HK-2 (cell line): ENCODE measurements at regions not wholly inside any gene's neighbourhood (a gene's known extent, or its start where the extent isn't known, plus 50 kb on each side); places are given as distances from the start of the nearest gene placed in this dataset.

Experiments
- DNase-seq: peaks from one replicate; pipeline ENCODE4 v3.0.0-alpha.2; 2018; ENCODE audit not compliant: unreplicated experiment

DNA sequence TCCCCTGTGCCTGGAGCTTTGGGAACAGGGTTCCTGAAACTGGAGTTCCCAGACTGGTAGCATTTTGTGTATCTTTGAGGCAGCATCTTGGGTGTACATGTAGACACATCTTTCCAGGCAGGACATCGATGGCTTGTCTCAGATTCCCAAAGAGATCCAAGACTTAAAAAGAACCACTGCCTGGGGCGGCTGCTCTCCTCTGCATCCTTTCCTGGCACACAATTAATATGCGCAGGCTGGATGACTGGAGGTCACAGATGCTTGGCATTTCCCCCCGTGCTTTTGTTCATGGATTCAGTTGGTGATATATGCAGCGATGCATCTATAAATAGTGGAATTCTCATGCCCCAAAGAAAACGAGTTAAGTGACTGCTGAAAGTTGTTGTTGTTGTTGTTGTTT is 80.5 kb downstream of the CLDN34 start:
- DNase-seq, result no peak

DNA sequence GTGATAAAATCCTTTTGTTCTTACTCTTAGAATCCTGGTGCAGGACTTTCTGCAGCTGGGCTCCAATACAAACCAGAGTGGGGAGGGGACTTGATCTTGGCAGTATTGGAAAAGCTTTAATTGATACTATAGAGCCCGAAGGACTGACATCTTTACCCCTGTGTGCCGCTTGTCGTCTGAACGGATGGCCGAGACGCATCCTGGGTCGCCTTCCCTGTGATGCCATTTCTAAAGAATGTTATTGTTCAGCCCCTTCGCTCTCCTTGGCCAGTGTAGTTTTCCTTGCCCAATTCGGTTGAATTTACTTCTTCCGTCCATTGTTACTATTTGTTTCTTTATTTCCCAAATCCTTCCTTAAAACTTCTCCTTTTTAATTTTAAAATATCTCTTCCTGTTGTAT is 80.9 kb downstream of the CLDN34 start:
- no peak for DNase-seq

DNA sequence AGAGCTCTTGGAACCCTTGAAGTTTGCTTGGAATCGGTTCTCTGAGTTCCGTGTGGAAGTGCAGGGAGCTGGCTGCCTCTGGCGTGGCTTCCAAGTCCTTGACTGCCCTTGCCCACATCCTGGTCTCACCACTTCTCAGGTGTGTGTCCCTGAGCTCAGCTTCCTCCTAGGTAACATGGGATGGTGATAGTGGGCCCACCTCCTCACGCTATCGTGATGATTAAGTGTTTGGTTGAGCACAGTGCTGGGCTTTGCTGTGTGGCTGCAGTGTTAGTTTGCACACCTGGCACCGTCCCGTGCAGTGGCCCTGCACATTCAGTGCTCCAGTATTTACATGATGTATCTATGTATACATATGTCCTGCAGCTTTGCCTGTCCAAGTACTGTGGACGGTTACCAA is 81.5 kb downstream of the CLDN34 start:
- no peak for DNase-seq

DNA sequence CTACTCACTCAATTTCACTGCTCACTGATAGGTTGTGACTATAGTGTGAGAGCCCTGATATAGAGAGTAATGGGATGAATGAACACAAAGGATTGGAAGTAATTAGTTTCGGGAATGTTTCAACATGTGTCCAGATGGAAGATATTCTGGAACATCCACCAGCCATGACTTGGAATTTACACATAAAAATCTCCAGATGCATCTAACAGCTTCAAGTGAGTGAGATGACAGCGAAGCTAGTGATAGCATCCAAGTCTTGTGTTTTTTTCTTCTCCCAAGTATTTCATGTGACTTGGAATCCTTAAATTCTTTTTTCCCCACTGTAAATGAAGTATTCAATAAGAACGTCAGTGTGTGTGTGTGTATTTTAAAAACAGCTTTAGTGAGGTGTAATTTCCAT is 82.1 kb downstream of the CLDN34 start:
- DNase-seq, result no peak

DNA sequence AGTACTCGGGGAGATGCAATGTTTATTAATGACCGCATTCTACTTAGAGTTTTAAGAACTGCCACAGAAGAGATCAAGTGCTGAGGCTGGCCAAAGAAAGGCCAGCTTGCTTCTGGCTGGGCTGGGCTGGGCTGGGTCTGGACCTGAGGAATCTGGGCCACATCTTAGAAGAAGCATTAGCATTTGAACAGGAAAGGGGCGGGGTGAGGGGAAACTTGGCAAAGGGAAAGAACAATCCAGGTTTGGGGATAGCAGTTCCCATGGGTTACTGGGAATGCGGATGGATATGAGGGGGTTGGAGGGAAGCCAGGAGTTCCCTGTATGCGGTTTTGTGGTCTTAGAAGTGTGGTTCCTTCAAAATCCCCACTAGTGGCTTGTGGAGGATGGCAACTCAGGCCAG is 83.3 kb downstream of the CLDN34 start:
- DNase-seq, result no peak

DNA sequence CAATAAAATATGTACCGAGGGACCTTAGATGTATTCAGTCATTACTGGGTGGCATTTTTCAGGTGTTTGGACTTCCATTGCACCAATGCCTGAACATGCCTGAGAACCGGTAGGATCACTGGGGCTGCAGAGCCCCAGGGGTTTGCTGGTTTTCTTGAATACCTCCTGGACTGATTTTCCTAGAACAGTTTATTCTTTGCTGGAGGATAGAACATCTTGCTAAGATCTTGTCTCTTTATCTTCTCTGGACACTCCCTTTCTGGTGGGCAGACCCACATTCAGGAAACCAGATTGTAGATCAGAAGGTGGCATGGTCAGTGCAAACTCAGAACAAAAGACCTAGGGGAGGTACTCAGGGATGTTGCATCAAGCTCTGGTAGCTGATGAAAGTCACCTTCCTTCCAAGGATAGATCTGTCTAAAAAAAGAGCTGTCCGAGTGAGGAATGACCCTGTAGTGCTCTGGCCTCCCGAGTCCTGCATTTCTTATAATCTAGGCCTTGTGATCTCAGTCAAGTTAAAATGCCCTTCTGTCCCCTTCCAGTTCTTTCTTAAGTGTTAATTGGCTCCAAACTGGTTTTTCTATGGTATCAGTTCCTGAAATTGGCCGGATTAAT is 84.8 kb downstream of the CLDN34 start:
- DNase-seq, result no peak

DNA sequence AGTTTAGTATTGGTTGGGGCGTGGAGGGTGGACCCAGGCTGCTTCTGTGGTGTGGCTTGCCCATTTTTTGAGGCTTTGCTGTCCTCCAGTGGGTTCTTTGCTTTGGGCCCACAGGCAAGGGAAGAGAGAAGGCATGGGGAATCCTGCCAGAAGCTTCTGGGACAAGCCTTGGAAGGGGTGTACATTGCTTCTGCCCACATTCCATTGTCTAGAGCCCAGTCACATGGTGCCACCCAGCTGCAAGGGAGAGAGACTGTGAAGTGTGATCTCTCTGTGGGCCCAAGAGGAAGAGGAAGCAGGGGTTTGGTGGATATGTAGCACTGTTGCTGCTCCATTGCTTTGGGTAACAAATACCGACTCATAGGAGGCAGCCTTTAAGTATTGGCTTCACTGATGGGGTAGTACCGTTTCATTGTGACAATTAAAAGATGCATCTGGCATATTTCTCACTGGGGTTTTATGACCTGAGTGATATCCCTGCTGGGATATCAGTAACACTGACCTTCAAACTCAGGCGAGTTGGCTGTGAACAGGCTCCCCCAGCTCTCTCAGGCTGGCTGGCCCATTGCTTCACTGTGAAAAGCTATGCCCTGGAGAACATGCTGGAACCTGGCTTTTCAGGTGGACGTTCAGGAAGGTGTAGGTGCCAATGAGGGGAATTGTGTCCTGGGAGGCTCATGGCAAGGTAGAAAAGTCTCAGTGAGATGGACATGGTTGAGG is 85.9 kb downstream of the CLDN34 start:
- no peak for DNase-seq

DNA sequence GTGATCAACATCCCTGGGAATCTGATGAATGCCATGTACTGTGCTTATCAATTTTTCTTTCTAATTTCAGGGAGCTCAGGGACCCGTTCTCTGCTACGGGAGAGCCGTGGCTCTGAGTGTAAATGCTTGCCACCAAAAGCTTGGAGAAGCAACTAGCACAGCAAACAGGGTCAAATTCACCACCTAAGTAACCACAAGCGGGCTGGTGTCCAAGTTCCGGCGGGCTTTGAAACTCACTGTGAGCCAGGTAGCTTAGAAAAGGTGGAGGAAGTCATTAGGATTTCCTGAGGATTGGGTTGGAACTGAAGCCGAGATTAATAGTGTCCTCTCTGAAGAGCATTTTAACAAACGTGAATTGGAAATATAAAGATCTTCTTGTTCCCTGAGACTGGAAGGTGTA is 87.2 kb downstream of the CLDN34 start:
- no peak for DNase-seq

DNA sequence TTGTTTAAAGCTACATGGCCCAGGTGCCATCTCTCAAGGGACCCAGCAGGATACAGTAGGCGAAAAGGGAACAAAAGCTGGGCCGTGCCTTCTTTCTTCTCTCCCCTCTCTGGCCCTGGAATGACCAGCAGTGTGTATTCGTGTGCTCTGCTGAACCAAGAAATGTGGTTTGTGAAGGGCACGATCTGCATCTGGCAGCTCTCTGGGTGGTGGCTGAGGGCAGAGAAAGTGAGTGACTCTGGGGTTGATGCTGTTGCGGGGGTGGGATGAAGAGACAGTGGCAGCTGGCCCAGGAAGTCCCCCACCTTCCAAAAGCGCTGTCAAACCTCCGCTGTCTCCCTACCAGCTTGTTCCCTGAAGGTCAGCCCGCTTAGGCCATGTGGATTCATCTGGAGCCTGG is 88.3 kb downstream of the CLDN34 start:
- no peak for DNase-seq

DNA sequence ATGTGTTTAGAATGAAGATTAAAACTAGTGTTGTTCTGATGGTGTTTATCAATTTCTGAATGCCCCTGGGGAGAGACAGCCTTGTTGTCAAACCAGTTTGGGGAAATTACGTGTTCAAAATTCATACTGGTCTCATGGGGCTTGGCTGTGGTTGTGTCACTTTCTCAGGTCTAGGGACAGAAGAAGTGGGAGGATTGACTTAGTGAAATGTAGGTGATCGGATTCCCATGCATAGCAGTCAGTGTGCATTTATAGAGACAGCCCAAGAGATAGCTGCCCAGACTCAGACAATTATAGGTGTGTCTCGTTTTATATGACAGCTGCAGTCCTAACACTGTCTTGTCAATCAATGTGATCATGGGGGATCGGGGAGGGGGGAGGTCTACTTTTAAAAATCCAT is 94.4 kb upstream of the CLCN4 start:
- DNase-seq, result no peak

DNA sequence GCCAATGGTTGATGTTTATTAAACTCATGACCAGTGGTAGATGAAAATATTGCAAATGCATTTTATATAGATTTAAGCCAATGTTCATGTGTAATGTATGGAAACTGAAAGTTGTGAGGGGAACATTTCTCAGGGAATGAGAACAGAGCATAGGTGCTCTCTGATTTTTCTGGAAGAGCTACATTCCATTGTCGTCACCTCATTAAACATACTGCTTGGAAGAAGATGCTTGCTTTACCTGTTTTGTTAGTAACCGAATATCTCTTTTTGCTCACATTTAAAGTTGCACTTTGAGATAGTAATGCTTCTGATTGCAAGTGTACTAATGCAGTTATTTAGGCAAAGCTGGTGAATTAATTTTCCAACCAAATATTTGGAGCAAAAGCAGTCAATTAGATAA is 93.8 kb upstream of the CLCN4 start:
- DNase-seq, result no peak

DNA sequence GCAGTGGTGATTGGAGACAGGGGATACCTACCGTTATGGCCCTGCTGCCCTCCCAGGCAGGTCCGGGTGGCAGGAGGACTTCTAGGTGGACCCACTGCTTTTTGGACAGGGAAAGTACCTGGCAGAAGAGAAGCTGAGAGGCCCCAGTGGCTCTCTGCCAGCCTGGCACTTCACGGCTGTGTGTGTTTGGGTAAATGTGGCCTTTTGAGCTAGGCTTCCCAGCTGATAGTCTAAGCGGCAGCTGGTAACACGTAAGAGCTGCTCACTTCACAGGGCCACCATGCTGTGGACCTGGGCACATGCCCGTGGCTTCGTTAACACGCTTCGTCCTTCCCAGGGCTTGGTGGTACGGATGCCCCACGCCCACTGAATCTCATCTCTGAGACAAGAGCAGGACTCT is 92.0 kb upstream of the CLCN4 start:
- DNase-seq, result no peak

DNA sequence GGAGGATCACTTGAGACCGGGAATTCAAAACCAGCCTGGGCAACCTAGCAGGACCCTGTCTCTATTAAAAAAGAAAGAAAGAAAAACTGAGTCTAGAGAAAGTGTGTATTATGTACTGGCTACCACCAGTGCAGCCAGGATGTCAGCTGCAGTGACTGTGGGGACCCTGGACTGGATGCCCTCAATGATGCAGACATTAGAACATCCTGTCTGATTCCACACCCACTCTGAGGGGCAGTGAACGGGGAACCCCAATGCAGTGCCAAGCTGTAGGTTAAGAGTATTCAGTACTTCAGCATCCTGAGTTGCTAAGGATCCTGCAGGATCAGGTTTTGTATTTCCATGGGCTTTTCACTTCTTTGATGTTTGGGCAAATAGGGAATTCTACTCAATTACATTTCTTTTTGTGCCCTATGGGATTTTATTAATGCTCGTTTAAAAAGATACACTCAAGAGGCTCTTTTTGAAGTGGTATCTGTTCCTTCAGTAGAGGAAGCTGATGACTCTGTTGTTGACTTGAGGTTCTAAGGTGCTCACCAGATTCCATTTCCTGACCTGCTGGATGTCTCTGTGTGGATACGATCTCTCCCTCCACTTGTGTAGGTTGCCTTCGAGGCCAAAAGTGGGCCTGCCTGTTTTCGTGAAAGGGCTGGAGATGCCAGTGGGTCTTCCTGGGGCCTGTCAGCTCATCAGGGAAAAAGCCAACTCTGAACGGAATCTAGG is 85.9 kb upstream of the CLCN4 start:
- no peak for DNase-seq

DNA sequence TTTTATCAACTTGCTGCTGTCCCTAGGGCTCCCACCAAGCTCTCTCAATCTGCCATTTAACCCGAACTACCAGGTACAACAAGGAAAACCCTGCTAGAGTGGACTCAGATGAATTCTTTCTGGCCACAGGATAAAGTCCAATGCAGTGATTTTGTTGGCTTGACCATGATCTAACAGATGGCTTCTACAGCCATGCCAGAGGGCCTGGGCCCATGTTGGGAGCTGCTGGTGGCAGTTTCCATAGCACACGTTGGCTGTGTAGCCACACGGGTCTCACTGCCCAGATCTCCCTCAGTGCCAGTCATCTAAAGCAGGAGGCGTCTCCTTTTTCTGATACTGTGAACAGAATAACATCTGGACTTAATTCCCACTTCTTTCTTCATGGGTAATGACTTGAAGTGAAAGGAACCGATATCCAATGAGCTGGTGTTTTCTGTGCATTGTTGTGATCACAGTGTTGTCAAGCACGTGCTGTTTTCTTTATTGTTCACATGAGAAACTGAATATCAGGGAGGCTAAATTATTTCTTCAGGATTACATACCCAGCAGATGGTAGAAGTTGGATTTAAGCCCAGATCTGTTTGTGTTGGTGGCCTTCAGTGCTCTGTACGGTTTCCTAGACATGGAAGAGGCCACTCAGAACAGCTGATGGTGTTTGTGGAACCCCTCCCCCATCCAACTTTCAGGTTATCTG is 85.2 kb upstream of the CLCN4 start:
- no peak for DNase-seq

DNA sequence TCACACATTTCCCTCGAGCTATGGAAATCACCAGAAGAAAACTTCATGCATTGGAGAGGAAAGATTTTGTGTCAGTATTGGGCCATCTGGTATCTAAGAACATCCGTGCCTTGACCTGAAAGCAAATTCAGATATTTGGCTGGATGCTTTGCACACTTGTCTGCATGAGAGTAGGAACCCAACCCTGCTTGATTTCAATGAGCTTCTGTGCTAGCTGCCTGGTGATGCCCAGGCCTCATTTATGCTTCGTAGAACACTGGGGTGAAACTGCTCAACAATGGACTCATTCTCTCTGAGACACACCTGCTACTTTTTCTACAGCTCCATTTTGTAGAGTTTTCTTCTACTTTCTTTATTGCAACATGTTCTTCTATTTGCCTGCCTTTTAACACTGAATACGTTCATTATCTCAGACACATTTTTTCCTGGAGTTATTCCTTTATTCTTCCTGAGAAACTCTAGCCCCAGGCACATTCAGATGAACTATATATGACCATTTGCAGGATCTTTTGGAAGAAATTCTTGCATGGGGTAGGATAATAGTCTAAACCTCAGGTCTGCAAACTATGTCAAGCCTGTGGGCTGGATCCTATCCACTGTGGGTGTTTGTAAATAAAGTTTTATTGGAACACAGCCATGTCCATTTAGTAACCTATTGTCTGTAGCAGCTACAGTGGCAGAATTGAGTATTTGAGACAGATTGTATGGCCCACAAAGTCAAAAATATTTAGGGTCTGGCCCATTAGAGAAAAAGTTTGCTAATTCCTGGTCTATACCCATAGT is 83.8 kb upstream of the CLCN4 start:
- no peak for DNase-seq

DNA sequence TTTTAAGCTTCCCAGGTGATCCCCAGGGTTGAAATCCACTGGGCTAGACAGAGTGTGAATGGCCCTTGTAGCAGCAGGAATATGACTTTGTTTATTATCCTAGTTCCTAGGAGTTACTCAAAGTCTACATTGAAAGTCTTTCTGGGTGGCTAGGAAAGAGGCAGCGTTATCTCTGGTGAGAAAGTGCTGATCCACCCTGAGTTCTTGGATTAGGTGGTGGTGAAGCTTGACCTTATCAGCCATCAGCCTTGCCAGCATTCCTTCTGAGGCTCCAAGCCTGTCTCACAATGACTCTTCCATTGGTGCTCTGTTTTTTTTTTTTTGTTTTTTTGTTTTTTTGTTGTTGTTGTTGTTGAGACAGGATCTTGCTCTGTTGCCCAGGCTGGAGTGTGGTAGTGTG is 83.1 kb upstream of the CLCN4 start:
- DNase-seq, result no peak

DNA sequence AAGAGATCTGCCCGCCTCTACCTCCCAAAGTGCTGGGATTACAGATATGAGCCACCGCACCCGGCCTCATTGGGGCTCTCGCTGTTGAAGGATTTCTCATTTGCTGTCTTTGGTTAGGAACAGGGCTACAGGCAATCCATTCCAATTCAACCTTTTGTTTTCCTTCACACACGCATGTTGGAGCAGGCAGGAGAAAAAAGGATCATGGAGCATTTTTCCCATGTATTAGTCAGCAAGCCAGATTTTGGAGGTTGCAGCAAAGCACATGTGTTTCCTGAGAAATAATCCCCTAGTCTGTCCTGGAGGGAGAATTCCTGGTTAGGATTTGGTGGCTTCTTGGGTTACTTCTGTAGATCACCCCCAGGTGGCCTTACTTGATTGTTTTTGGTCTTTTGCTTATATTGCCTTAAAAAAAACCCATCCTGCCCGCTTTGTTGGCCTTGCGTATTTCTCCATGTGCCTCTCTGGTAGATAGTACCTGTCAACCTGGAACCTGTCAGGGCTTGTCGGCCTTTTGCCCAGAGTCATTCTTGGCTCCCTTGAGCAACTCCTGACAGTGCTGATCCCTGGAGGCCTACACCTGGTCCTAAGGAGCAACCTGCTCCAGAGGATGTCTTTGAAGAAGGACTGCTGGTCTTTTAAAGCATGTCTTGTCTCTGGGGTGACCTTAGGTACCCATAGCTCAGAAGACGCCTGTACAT is 82.4 kb upstream of the CLCN4 start:
- DNase-seq, result no peak

DNA sequence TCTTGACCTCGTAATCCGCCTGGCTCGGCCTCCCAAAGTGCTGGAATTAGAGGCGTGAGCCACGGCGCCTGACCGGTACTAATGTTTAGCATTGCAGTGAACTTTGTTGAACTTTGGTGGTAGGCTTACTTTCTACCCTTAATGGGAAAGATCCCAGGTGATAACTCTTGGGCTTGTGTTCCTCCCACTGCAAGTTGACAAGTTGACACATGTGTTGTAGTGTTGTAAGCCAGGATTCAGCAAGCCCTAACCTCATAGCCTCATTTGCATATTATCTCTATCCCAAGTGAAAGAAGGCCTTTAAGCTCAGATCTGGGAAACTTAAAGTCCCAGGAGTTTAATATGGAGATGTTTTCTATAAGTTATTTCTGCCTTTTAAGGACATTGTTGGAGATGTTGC is 80.0 kb upstream of the CLCN4 start:
- no peak for DNase-seq

DNA sequence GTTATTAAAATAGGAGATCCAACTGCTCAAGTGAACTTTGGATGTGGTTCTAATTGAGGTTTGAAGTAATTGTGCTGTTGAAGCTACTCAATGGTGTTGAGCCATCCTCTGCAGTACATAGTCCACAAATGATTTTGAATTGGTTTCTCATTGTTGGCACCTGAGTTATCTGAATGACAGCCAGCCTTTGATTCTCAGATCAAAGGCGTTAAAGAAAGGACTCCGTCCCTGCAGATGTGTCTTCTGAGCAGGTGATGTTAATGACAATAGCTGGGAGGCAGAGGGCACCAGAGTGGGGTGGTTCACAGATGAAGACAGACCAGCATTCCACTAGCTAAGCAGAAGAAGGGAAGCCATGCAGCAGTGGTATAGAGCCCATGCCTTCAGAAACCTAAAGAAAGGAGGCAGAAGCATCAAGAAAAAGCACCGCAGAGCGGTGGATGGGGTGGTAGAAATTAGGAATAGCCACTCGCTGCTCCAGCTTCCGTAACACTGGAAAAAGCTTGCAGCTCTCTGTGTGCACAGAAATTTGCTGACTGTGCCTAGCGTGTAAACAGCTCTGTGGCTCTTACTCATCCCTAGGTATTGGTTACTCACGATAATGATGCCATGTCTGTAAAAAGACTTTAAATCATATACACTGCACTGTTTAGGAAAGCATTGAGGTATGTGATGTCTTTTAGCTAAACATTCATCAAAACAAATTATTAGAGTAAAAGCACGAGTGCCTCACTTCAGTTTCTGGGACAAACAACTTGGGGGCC is 79.2 kb upstream of the CLCN4 start:
- DNase-seq, result no peak

DNA sequence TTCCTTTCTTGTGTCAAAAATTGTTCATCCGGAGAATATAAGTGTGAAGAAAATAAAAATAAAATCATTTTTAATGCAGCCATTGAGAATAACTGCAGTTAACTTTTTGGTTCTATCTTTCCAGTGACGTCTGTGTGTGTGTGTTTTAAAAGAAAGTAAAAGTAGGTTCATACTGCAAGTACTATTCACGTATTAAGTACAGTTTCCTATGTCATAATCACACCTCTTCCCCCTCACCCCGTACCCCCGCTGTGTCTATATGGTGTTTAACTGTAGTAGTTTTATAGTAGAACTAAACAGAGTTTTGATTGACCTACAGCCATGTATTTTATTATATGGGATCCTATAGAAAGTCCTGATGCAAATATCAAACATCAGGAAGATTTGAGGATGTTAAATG is 78.5 kb upstream of the CLCN4 start:
- DNase-seq, result no peak

DNA sequence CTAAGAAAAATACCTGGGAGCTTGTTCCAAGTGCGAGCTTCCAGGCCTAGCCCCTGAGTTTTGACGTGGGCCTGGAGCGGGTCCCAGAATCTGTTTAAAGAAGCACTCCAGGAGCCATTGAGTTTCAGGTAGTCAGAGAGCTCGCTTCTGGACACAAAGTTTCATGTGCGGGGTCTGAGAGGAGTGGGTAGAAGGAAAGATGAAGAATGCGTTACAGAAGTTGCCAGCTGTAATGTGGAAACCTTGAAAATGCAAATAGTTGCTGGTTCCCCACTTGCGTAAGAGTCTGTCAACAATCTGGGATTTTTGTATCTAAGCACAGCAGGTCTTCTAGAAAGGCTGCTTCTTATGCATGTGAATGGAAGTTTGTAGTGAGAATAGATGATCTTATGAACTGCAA is 77.5 kb upstream of the CLCN4 start:
- DNase-seq, result no peak
